CMK (cell line): ENCODE measurements at regions not wholly inside any gene's neighbourhood (a gene's known extent, or its start where the extent isn't known, plus 50 kb on each side); places are given as distances from the start of the nearest gene placed in this dataset.

Source experiments
- DNase-seq: peaks from one replicate; pipeline ENCODE4 v3.0.0-alpha.2; 2010; ENCODE audit warnings: low read depth

GRCh38 chr3:124409650-124410275 lies 320.5 kb upstream of the UMPS start:
- DNase-seq = no peak

- DNase-seq = no peak
Observed at GRCh38 chr3:124410471-124410870, 319.8 kb upstream of the UMPS start.

- DNase-seq = no peak
Observed at GRCh38 chr3:124411728-124412127, 318.5 kb upstream of the UMPS start.

- no peak for DNase-seq
Observed at GRCh38 chr3:124412644-124413043, 317.6 kb upstream of the UMPS start.

GRCh38 chr3:124413393-124413792 lies 316.9 kb upstream of the UMPS start:
- no peak for DNase-seq

DNA sequence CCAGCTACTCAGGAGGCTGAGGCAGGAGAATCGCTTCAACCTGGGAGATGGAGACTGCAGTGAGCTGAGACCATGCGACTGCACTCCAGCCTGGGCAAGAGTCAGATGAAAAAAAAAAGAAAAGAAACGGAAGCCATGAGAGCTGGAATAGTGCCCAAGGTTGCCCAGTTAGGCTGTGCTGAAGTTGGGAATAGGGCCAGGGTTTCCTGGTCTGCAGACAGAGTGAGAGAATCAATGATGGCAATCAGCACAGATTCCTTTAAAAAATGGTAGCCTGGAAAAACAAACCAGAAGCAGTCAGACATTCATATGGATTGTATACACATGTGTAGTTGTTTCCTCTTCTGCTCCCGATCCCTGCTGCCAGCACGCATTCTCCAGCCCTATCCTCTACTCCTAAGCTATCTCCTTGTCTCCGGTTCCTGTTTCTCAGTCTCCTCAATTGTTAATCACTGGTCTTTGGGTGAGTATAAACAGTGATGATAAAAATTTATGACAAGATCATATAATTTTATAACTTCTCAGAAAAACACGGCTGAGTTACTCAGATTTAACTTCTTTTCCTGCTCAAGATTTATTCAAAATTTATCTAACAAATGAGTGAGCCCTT lies 316.2 kb upstream of the UMPS start:
- no peak for DNase-seq

- no peak for DNase-seq
Observed at GRCh38 chr3:124415446-124415960, 314.7 kb upstream of the UMPS start.

- no peak for DNase-seq
Observed at GRCh38 chr3:124419303-124419702, 310.9 kb upstream of the UMPS start.

- DNase-seq = no peak
Observed at GRCh38 chr3:124420392-124420791, 309.9 kb upstream of the UMPS start.

- DNase-seq = no peak
Observed at GRCh38 chr3:124422805-124423204, 307.4 kb upstream of the UMPS start.

GRCh38 chr3:124424396-124424795 lies 305.9 kb upstream of the UMPS start:
- no peak for DNase-seq

DNA sequence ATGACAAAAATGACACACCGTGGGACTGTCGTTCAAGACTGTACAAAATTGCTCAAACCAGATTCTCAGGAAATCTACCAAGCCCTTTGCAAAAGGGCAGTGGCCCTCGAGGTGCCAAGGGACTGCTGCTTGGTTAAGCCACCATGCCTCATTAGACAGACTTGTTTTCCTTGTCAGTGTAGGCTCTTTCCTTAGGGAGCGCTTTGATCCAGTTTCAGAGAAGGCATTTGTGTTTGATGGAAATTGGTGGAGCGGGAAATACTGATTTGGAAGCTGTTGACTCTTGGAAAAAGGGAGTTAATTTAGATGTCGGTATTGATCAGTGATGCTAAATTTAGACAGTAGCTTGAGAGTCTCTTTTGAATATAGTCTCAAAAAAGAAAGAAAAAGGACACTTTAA lies 304.3 kb upstream of the UMPS start:
- no peak for DNase-seq

DNA sequence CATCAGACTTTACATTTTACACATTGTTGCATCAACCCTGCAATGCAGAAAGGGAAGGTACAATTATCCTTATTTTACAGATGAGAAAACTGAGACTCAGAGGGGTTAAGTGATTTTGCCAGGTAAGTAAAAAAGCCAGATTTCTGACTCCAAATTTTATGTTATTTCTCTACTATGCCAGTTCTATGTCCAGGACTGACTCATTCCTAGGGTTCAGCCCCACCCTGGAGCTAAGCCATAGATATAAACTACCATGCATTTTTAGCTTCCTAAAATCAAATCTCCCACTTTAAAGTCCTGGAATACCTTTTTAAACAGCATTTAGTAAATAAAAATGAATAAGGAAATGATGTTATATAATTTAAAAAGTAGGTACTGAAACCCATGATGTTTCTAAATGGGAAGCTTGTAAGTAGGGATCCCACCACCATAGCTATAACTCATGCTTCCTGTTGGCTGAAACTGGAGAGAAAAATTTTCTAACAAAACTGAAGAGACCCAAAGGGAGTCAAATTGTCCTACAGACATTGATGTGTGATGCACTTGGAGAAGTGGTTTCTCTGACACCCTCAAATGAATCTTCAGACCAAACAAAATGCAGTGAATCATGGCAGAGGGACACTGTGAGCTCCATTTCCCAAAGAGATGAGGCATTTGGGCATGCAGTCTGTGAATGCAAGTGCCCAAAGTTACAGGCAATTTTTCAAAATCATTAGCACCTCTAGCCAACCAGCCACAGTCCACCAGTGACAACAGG lies 301.7 kb upstream of the UMPS start:
- DNase-seq = no peak

GRCh38 chr3:124429129-124429815 lies 301.0 kb upstream of the UMPS start:
- no peak for DNase-seq

DNA sequence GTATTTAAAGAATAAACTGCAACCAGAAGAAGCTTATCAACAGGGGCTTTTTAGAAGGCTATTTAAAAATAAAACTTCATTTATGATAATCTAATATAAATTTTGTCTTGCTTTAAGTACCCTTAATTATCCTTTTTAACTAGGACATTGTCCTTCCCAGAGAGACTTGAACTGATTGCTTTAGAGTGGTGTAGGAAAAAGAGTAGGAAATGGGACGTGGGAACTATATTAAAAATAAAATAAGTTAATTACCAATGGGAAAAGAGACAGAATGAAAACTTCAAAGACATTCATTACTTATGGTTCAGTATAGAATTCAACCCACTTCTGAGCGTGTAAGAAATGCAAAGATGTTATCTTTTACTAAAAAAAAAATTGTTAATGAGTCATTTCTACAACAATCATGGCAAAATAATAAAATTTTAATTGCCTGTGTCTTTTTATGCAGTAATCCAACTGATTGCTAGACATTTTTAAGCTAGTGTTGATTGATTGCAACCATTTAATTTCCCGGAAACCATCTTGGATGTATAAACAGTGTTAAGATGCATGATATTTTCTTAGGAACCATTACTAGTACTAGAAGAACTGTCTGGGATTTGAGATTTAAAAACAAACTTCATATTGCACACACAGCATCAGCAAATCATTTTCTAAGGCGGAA lies 298.8 kb upstream of the UMPS start:
- no peak for DNase-seq

- DNase-seq = no peak
Observed at GRCh38 chr3:124434176-124434575, 296.1 kb upstream of the UMPS start.

- DNase-seq = no peak
Observed at GRCh38 chr3:124435467-124435866, 294.8 kb upstream of the UMPS start.

- DNase-seq = no peak
Observed at GRCh38 chr3:124438813-124439212, 291.4 kb upstream of the UMPS start.

DNA sequence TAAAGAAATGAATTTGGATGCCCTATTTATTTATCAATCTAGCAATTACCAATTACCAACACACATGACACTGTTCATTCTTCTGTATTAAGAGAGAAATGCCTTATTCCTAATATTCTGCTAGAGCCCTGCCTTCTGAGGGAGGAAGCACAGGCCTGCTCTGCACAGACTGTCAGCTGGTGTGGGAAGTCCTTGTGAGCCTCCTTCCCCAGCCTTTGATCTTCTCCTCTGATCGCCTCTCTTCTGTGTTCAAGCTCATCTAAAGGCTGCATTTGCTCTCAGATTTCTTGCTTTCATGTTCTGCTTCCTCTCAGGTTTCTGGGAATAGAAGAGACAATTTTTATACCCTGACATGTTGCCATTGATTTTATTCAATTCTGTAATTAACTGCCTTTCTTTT lies 290.6 kb upstream of the UMPS start:
- DNase-seq = no peak

DNA sequence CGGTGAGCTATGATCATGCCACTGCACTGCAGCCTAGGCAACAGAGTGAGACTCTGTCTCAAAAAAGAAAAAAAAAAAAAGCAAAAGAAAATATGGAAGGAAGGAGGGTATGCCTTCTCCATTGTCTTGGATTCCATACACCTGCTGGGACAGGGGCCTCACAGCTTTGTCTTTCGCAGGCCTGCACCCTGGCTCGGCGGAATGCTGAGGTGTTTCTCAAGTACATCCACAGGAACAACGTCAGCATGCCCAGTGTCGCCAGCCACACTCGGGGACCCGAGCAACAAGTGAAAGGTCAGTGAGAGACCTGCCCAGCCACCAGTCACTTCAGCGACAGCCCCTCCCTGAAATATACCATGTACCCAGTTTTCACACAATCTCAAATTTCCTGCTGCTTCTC lies 288.5 kb upstream of the UMPS start:
- DNase-seq = no peak

DNA sequence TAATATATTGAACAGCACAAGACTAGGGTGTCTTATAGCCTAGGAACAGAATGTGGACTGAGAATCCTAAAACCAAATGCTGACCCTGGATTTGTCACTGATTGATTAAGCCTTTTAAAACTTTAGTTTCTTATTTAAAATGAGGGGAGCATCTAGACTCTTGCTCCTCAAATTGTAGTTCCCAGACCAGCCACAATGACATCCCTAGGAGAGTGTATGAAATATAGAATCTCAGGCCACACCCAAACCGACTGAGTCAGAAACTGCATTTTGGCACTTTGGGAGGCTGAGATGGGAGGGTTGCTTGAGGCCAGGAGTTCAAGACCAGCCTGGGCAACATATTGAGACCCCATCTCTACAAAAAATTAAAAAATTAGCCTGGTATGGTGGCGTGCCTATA lies 287.8 kb upstream of the UMPS start:
- DNase-seq = no peak

DNA sequence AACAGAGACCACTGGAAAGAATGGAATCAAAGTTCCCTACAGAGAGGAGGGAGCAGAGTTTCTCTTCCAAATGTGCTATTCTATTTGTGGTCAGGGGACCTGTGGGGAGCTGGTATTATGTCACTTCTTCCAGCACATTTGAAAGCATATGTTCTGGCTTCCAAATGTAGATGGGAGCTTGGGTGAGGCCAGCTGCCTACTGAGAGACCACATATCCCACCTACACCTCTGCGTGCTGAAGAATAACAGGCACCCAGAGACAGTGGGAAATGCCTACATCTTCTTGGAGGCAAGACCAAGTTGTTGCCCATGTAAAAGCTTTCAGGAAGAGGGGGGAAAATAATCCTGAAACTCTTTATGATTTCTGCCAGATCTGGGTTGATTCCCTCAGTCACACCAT lies 286.8 kb upstream of the UMPS start:
- DNase-seq = no peak
